ENCODE measurements at regions not wholly inside any gene's neighbourhood (a gene's known extent, or its start where the extent isn't known, plus 50 kb on each side); places are given as distances from the start of the nearest gene placed in this dataset.
"Not testable (repeated sequence)": the region's sequence is repeated elsewhere in the genome, so short reads cannot be mapped to it uniquely, and the experiment has no call there.

DNA sequence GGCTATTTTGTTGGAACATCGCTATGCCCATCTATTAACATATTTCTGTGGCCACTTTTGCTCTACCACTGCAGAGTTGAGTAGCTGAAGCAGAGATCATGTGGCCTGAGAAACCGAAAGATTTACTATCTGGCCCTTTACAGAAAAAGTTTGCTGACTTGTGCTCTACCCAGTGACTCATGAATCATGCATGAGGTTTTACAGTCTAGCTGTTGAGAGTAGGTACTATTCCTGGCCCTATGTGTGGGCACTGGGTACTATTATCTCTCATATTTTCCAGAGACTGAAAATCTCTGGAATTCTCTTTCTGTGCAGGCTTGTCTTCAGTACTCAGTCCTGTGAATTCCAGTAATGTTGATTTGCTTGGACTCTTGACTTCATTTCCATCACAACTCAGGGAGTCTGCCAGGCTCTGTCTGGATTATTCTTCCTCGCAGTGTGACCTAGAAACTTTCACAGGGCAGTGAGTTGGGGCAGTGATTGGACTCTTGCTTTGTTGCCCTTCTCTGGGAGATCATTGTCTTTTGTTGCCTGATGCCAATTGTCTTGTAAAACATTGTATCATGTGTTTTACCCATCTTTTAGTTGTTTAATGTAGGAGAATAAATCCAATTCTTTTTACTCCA, 121.3 kb upstream of the PRSS12 start:
- H3K4me1 Mint-ChIP-seq; DNase-seq; H3K36me3 Mint-ChIP-seq; H3K4me3 Mint-ChIP-seq; H3K9me3 Mint-ChIP-seq; H3K27ac Mint-ChIP-seq; H3K27me3 Mint-ChIP-seq (ENCODE audit: low read depth in 3 of 3): not testable (repeated sequence)

DNA sequence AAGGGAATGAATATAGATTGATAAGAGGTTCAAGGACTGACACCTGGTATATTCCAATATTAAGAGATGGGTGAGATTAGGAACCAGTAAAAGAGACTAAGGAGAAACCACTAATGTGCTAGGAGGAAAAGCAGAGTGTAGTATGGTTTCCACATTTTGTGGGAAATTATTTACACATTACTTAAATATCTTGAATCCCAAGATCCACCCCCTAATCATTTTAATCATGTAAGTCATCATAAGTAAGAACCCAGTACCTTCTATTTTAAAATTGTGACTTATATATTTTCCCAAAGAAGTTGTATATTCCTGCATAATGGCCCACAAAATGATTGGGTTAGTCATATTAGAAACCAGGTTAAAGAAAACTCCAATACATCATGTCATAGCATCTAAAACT, 122.0 kb upstream of the PRSS12 start:
- H3K9me3 Mint-ChIP-seq; H3K4me3 Mint-ChIP-seq; DNase-seq; H3K27ac Mint-ChIP-seq; H3K36me3 Mint-ChIP-seq; H3K27me3 Mint-ChIP-seq (ENCODE audit: low read depth in 3 of 3); H3K4me1 Mint-ChIP-seq: not testable (repeated sequence)

GRCh38 chr4:118475901-118476300, 123.1 kb upstream of the PRSS12 start:
- H3K27me3 Mint-ChIP-seq (ENCODE audit: low read depth in 3 of 3); H3K27ac Mint-ChIP-seq; DNase-seq; H3K4me3 Mint-ChIP-seq; H3K4me1 Mint-ChIP-seq; H3K9me3 Mint-ChIP-seq; H3K36me3 Mint-ChIP-seq: not testable (repeated sequence)

GRCh38 chr4:118477826-118478225, 125.0 kb upstream of the PRSS12 start:
- not testable (repeated sequence) for DNase-seq, H3K27ac Mint-ChIP-seq, H3K36me3 Mint-ChIP-seq

GRCh38 chr4:118485801-118486314, 133.1 kb upstream of the PRSS12 start:
- H3K27ac Mint-ChIP-seq, result not testable (repeated sequence)

More at GRCh38 chr4:118477826-118478225, 125.0 kb upstream of the PRSS12 start:
- not testable (repeated sequence) for H3K4me1 Mint-ChIP-seq; H3K4me3 Mint-ChIP-seq; H3K9me3 Mint-ChIP-seq; H3K27me3 Mint-ChIP-seq (ENCODE audit: low read depth in 3 of 3)

GRCh38 chr4:118492963-118493362, 140.2 kb upstream of the PRSS12 start:
- not testable (repeated sequence) for H3K36me3 Mint-ChIP-seq; H3K27ac Mint-ChIP-seq; H3K4me1 Mint-ChIP-seq; H3K9me3 Mint-ChIP-seq; DNase-seq; H3K4me3 Mint-ChIP-seq; H3K27me3 Mint-ChIP-seq (ENCODE audit: low read depth in 3 of 3)

More at GRCh38 chr4:118485801-118486314, 133.1 kb upstream of the PRSS12 start:
- H3K27me3 Mint-ChIP-seq (ENCODE audit: low read depth in 3 of 3); DNase-seq; H3K9me3 Mint-ChIP-seq; H3K36me3 Mint-ChIP-seq; H3K4me1 Mint-ChIP-seq; H3K4me3 Mint-ChIP-seq: not testable (repeated sequence)

DNA sequence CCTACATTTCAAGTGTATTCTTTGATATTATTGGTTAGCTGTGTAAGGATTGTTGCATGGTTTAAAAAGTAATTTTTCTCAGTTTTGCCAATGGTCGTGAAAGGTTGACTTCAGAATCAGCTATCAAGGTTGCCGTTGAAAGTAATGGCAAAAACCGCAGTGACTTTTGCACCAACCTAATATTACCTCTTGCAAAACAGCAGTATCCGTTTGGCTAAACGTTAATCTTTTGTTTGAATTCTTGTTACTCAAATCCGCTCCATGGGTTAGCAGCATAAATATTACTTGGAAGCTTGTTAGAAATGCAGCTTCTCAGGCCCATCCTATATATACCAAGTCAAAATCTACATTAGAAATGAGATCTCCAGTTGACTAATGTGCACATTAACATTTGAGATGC, 141.6 kb upstream of the PRSS12 start:
- not testable (repeated sequence) for H3K27me3 Mint-ChIP-seq (ENCODE audit: low read depth in 3 of 3); H3K36me3 Mint-ChIP-seq; H3K27ac Mint-ChIP-seq; H3K4me3 Mint-ChIP-seq; H3K9me3 Mint-ChIP-seq; DNase-seq; H3K4me1 Mint-ChIP-seq

DNA sequence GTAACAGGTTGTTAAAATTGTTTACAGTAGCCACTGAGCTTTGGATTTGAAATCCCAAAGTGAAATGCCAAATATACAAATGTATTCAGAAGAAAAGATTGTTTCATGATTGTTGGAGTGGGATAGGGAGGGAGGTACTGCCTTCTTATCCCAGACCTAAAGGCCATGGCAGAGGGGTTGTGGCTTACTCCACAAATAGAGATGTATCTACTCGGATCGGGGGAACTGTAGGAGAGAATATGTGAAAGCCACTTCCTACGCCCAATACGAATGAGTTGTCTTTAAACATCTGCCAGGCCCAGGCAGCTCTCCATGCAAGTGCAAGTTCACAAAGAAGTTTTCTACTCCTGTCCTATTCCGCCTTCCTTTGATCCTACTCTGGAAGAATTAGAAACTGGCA, 150.2 kb upstream of the PRSS12 start:
- H3K9me3 Mint-ChIP-seq; H3K27ac Mint-ChIP-seq; H3K36me3 Mint-ChIP-seq; H3K27me3 Mint-ChIP-seq (ENCODE audit: low read depth in 3 of 3); H3K4me1 Mint-ChIP-seq; H3K4me3 Mint-ChIP-seq; DNase-seq: not testable (repeated sequence)

GRCh38 chr4:118504927-118505326, 152.1 kb upstream of the PRSS12 start:
- H3K4me1 Mint-ChIP-seq; H3K36me3 Mint-ChIP-seq; H3K27me3 Mint-ChIP-seq (ENCODE audit: low read depth in 3 of 3); DNase-seq; H3K27ac Mint-ChIP-seq; H3K9me3 Mint-ChIP-seq; H3K4me3 Mint-ChIP-seq: not testable (repeated sequence)

DNA sequence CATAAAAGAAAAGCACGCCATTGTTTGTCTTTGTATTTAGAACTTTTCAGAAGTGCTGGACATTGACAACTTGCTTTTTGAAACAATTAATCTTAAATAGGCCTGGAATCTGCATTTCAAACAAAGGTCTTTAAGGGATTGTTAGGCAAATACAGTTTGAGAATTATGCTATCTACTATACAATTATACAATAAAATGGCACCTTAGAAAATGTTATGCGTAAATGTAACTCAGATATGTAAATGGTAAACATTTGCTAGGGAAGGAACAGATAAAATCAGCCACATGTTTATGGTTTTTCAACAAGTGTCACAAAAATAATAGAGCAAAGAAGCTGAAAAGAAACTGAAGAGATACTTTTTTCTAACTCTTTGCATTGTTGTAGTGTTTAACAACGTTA, 152.7 kb upstream of the PRSS12 start:
- not testable (repeated sequence) for DNase-seq; H3K27ac Mint-ChIP-seq; H3K4me1 Mint-ChIP-seq; H3K36me3 Mint-ChIP-seq; H3K9me3 Mint-ChIP-seq; H3K27me3 Mint-ChIP-seq (ENCODE audit: low read depth in 3 of 3); H3K4me3 Mint-ChIP-seq

GRCh38 chr4:118512870-118513269, 160.1 kb upstream of the PRSS12 start:
- H3K4me1 Mint-ChIP-seq; H3K27ac Mint-ChIP-seq; H3K4me3 Mint-ChIP-seq; DNase-seq; H3K36me3 Mint-ChIP-seq; H3K27me3 Mint-ChIP-seq (ENCODE audit: low read depth in 3 of 3); H3K9me3 Mint-ChIP-seq: not testable (repeated sequence)

DNA sequence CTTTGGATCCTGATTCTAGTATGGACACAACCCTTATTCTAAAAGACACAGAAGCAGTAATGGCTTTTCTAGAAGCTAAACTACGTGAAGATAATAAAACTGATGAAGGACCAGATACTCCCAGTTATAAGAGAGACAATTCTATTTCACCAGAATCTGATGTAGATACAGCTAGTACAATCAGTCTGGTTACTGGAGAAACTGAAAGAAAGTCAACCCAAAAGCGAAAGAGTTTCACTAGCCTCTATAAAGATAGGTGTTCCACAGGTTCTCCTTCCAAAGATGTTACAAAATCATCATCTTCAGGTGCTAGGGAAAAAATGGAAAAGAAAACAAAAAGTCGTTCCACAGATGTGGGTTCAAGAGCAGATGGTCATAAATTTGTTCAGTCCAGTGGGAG, 161.5 kb upstream of the PRSS12 start:
- not testable (repeated sequence) for H3K9me3 Mint-ChIP-seq; H3K27me3 Mint-ChIP-seq (ENCODE audit: low read depth in 3 of 3); H3K36me3 Mint-ChIP-seq; H3K27ac Mint-ChIP-seq; DNase-seq; H3K4me3 Mint-ChIP-seq; H3K4me1 Mint-ChIP-seq

DNA sequence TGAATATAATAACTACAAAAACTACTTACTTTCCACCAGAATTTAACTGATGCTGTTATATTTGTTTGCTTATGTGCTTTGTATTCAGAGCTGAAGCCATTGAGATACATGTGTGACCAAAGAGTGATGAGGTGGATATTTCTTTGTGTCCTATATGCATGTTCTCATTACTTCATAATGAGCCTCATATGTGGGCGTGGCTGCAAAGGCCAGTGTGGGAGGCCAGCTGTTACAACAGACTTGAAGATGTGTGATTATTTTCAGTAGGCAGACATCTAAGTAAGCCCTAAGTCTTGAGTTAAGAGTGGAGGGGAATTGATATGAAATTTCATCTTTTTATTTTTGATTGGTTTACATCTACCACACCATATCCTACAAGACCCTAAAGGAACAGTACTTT, 163.3 kb upstream of the PRSS12 start:
- DNase-seq; H3K27me3 Mint-ChIP-seq (ENCODE audit: low read depth in 3 of 3); H3K27ac Mint-ChIP-seq; H3K4me3 Mint-ChIP-seq; H3K36me3 Mint-ChIP-seq; H3K9me3 Mint-ChIP-seq; H3K4me1 Mint-ChIP-seq: not testable (repeated sequence)

DNA sequence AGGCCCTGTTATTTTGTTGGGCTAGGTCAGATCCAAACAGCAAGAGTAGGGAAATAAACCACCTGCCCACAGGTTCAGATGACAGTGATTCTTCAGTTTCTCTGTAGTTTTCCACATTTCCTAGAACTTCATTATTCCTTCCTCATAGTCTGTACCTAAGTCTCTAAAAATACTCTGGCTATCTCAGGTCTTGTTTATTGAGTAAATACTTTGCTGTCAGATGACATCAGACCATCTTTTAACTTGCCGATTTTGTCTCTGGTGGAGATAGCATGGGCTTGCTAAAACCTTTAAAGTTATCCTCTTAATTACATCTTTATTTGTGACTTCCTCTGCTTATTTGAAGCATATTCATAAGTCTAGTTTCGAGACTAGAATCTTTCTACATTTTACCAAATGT, 155.1 kb upstream of the METTL14 start:
- H3K27me3 Mint-ChIP-seq (ENCODE audit: low read depth in 3 of 3); H3K4me1 Mint-ChIP-seq; H3K27ac Mint-ChIP-seq; DNase-seq; H3K36me3 Mint-ChIP-seq; H3K4me3 Mint-ChIP-seq; H3K9me3 Mint-ChIP-seq: not testable (repeated sequence)

DNA sequence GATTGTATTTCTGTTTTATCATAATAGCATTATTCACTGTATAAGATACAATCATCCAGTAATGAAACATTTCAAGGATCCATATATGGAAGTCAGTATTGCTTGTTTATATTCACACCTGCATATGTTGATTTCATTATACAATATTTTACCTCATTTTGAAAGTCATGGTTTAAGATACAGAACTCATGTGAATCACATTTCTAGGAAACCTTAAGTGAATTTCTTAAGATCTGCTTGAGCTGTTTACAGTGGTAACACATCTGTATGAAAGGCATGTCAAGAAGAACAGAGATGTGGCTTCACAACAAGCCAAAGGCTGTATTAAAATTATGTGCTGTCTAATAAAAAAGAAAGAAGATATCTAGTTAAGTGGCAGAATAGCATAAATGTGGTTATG, 153.2 kb upstream of the METTL14 start:
- not testable (repeated sequence) for DNase-seq; H3K27me3 Mint-ChIP-seq (ENCODE audit: low read depth in 3 of 3); H3K36me3 Mint-ChIP-seq; H3K27ac Mint-ChIP-seq; H3K4me3 Mint-ChIP-seq; H3K4me1 Mint-ChIP-seq; H3K9me3 Mint-ChIP-seq

Data from immature natural killer cell (primary cell).